CD4-positive, CD25-positive, alpha-beta regulatory T cell (primary cell): ENCODE measurements at regions not wholly inside any gene's neighbourhood (a gene's known extent, or its start where the extent isn't known, plus 50 kb on each side); places are given as distances from the start of the nearest gene placed in this dataset.

Experiments
- ATAC-seq, 2 donors: fragments of 150-1000 bp; cut with Tn5 transposase; one replicate each; pipeline ENCODE4 v1.10.0; 2021; ENCODE audit warnings: low read depth in 2 of 2, moderate number of reproducible peaks in 2 of 2, moderate library complexity in 1 of 2
- DNase-seq, 3 donors: peaks; one replicate each; pipeline versions ENCODE4 v3.0.0 to v3.0.0-alpha.2; 2012 to 2022; ENCODE audit warnings: mixed read lengths in 1 of 3
- H3K27ac ChIP-seq: one replicate; pipeline ENCODE4 v1.7.0; 2013; ENCODE audit warnings: mild to moderate bottlenecking, low read length; ENCODE audit not compliant: insufficient read depth, poor library complexity, severe bottlenecking
- H3K27me3 ChIP-seq: one replicate; pipeline ENCODE4 v1.7.0; 2013; ENCODE audit warnings: low read length; ENCODE audit not compliant: control insufficient read depth, insufficient read depth
- H3K36me3 ChIP-seq: one replicate; pipeline ENCODE4 v1.7.0; 2013; ENCODE audit warnings: mild to moderate bottlenecking, low read length, moderate library complexity; ENCODE audit not compliant: control insufficient read depth, insufficient read depth
- H3K4me1 ChIP-seq: 2 replicates; pipeline ENCODE4 v1.7.0; 2013; ENCODE audit warnings: mild to moderate bottlenecking, low read length; ENCODE audit not compliant: insufficient read depth, control insufficient read depth, poor library complexity, severe bottlenecking
- H3K4me3 ChIP-seq: one replicate; pipeline ENCODE4 v1.7.0; 2013; ENCODE audit warnings: low read depth, mild to moderate bottlenecking, low read length, moderate library complexity
- H3K9me3 ChIP-seq, 2 experiments: 1 replicate in 1 of 2; 2 replicates in 1 of 2; pipeline ENCODE4 v1.7.0; 2013; ENCODE audit warnings: low read length in 2 of 2, mild to moderate bottlenecking in 1 of 2, moderate library complexity in 1 of 2; ENCODE audit not compliant: control insufficient read depth in 2 of 2
- H3K27ac Mint-ChIP-seq, 3 donors: one replicate each; pipeline ENCODE4 v1.8.0; 2020 to 2022; ENCODE audit warnings: mild to moderate bottlenecking in 3 of 3, mixed read lengths in 3 of 3, moderate library complexity in 2 of 3
- H3K27me3 Mint-ChIP-seq: one replicate; pipeline ENCODE4 v1.8.0; 2022; ENCODE audit warnings: mild to moderate bottlenecking, mixed read lengths
- H3K36me3 Mint-ChIP-seq: one replicate; pipeline ENCODE4 v1.8.0; 2020; ENCODE audit warnings: mixed read lengths
- H3K4me1 Mint-ChIP-seq, 4 donors: one replicate each; pipeline ENCODE4 v1.8.0; 2020 to 2022; ENCODE audit warnings: mixed read lengths in 4 of 4, mild to moderate bottlenecking in 1 of 4
- H3K4me3 Mint-ChIP-seq, 4 donors: one replicate each; pipeline ENCODE4 v1.8.0; 2020 to 2022; ENCODE audit warnings: mild to moderate bottlenecking in 4 of 4, mixed read lengths in 4 of 4, moderate library complexity in 3 of 4
- H3K9me3 Mint-ChIP-seq, 7 donors: one replicate each; pipeline ENCODE4 v1.8.0; 2020 to 2022; ENCODE audit warnings: mixed read lengths in 7 of 7, mild to moderate bottlenecking in 3 of 7, moderate library complexity in 2 of 7

DNA sequence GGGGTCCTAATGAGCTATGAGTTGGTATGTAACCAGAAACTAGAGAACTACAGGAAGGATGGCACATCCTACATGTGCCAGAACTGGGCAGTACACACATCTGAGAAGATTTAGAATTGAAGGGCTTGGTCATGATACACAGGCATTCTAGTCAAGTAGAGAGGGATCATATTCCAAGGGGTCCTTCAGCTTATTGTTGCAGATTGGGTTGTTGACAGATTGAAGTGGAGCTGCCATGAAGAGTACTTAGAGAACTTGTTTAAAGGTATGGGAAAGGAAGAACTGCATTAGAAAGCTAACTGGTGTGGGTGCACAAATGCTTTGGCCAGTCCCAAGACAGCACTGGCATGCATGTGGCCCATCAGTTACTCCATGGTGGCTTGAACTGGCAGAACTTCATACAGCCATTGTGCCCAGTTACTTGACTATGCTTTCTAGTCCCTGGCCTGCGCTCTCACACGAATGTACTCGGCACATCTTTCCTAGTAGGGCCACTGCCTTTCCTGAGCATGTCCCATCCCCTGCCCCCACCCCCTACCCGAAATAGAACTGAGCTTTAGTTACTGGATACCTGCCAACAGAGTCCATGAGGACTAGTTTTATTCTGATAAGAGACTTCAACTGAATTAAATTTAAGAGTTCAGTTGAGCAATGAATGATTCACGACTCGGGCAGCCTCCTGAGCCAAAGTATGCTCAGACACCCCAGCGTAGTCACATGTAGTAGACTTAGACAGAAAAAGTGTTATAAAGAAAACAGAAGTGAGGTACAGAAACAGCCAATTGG is 64.0 kb downstream of the CCNG2 start:
- H3K36me3 Mint-ChIP-seq: no peaks in the 10 kb centered on the region

DNA sequence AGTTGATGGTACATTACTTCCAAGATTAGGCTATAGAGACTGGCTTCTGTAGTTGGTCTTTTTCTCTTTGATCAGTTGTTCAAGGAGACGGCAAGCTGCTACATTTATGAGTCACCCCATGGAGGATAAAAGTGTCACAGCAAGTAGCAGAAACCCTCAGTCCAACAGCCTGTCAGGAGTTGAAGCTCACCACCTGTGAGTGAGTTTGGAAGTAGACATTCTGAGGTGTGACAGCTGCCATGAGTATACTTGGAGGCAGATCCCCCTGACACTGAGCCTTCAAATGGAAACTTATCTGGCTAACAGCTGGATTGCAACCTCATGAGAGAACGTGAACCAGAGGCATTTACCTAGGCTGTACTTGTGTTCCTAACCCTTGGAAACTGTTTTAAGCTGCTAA is 68.0 kb downstream of the CCNG2 start:
- DNase-seq: no peak
- H3K4me3 Mint-ChIP-seq: no peak overlapping the region
- H3K9me3 ChIP-seq: no peaks in the 10 kb centered on the region
- H3K27me3 Mint-ChIP-seq: peaks cover 21% of the 10 kb centered on the region
- H3K27ac ChIP-seq: no peak overlapping the region
- no peak overlapping the region for H3K27ac Mint-ChIP-seq
- no peaks in the 10 kb centered on the region for H3K36me3 ChIP-seq
- peaks cover 3% of the 10 kb centered on the region for H3K36me3 Mint-ChIP-seq
- H3K9me3 Mint-ChIP-seq: peaks cover 0 to 19% (median 5%) of the 10 kb centered on the region in 7 donors
- H3K4me1 Mint-ChIP-seq: no peaks in the 10 kb centered on the region
- peaks cover 8% of the 10 kb centered on the region for H3K27me3 ChIP-seq
- no peak overlapping the region for H3K4me3 ChIP-seq
- no peak for ATAC-seq
- no peaks in the 10 kb centered on the region for H3K4me1 ChIP-seq

More for the DNA sequence above, 64.0 kb downstream of the CCNG2 start:
- H3K27me3 Mint-ChIP-seq: peaks cover 18% of the 10 kb centered on the region
- H3K9me3 Mint-ChIP-seq: peaks cover 0 to 4% (median 0%) of the 10 kb centered on the region in 7 donors
- no peaks in the 10 kb centered on the region for H3K9me3 ChIP-seq
- H3K36me3 ChIP-seq: no peaks in the 10 kb centered on the region
- H3K4me3 Mint-ChIP-seq: no peak overlapping the region
- no peak overlapping the region for H3K27ac ChIP-seq
- no peaks in the 10 kb centered on the region for H3K4me1 ChIP-seq
- no peaks in the 10 kb centered on the region for H3K4me1 Mint-ChIP-seq
- ATAC-seq (no peak), DNase-seq (no peak)
- H3K27ac Mint-ChIP-seq: no peak overlapping the region
- H3K4me3 ChIP-seq: no peak overlapping the region
- peaks cover 8% of the 10 kb centered on the region for H3K27me3 ChIP-seq

DNA sequence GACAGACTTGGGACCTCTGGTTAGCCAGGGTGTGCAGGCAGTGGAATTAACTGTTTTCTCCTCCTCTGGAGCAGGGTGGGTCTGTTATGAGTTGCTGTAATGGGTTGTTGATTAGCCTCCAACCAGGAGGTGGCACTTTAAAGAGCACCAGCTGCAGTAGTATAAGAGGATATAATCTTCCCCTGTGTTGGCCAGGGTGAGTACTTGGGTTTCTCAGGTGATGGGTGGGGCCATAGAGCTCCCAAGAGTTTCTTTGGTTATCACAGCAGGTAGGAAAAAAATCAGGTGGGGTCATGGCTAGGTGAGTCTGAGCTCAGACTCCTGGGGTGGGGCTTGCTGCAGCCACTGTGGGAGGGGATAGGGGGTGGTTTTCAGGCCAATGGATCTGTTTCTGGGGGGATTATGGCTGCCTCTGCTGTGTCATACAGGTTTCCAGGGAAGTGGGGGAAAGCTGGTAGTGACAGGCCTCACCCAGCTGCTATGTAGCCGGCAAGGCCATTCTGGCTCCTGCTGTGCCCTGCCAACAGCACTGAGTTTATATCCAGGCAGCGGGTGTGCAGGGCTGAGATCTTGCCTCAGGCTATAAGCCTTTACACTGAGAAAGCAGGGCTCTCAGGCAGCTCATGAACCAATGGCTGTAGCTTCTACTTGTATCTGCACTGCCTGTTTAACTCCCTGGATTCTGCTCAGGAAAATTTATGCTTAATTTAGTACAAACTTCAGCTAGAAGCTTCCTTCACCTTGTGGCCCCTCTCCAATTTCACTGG is 70.1 kb downstream of the CCNG2 start:
- no peaks in the 10 kb centered on the region for H3K9me3 ChIP-seq
- peaks cover 8% of the 10 kb centered on the region for H3K27me3 ChIP-seq
- Mint-ChIP-seq H3K27ac (no peak overlapping the region), H3K9me3 (peaks cover 0 to 19% (median 3%) of the 10 kb centered on the region in 7 donors), H3K4me3 (no peak overlapping the region), H3K27me3 (peaks cover 19% of the 10 kb centered on the region), H3K4me1 (no peaks in the 10 kb centered on the region), H3K36me3 (peaks cover 3% of the 10 kb centered on the region)
- no peak overlapping the region for H3K4me3 ChIP-seq
- no peaks in the 10 kb centered on the region for H3K36me3 ChIP-seq
- no peak for DNase-seq
- no peak for ATAC-seq
- no peaks in the 10 kb centered on the region for H3K4me1 ChIP-seq
- no peak overlapping the region for H3K27ac ChIP-seq

DNA sequence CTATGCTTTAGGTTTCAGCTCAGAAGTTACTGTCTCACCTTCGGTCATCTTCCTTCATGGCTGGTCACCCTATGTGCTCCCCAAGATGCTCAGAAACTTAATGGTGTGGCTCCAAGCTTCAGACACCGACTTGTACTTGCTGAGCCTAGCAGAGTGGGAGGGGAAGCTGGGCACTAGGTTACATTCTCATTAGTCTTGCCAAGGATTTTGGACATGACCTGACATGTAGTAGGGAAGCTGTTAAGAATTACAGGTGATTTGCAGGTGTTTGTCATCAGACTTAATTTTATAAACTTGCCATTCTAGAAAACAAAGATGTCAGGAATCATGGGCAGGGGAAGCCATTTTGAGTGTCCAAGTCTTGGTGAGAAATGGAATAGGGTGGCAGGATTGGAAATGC is 72.4 kb downstream of the CCNG2 start:
- no peak for ATAC-seq
- DNase-seq: no peak
- Histone ChIP-seq H3K4me3 (no peak overlapping the region), H3K27ac (no peak overlapping the region), H3K27me3 (peaks cover 4% of the 10 kb centered on the region), H3K4me1 (no peaks in the 10 kb centered on the region), H3K9me3 (no peaks in the 10 kb centered on the region), H3K36me3 (no peaks in the 10 kb centered on the region)
- Mint-ChIP-seq H3K27ac (no peak overlapping the region), H3K4me3 (no peak overlapping the region), H3K9me3 (peaks cover 0 to 19% (median 1%) of the 10 kb centered on the region in 7 donors), H3K4me1 (no peaks in the 10 kb centered on the region), H3K27me3 (peaks cover 14% of the 10 kb centered on the region), H3K36me3 (peaks cover 3% of the 10 kb centered on the region)

DNA sequence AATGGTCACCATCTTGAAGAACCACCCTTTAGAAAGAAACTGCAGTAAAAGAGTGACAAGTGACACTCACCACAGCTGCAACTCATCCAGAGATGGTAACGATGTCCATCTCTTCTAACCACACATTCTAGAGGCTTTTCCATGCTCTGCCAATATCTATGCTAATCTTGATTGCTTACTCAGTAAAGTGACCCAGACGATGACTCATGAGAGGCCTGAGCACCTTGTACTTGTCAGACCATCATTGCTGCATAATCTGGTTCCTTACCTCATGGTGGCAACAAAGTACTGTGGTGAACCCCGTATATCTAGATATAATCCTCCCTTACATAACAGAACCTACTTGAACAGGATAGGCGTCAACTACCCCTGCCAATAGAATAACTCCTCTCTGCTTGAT is 75.6 kb downstream of the CCNG2 start:
- H3K4me1 Mint-ChIP-seq: no peaks in the 10 kb centered on the region
- H3K27me3 ChIP-seq: peaks cover 6% of the 10 kb centered on the region
- peaks cover 0 to 11% (median 2%) of the 10 kb centered on the region in 7 donors for H3K9me3 Mint-ChIP-seq
- no peaks in the 10 kb centered on the region for H3K27me3 Mint-ChIP-seq
- no peaks in the 10 kb centered on the region for H3K4me1 ChIP-seq
- no peaks in the 10 kb centered on the region for H3K9me3 ChIP-seq
- H3K4me3 ChIP-seq: no peak overlapping the region
- H3K27ac Mint-ChIP-seq: no peak overlapping the region
- ATAC-seq (no peak), DNase-seq (no peak)
- H3K36me3 Mint-ChIP-seq: peaks cover 3% of the 10 kb centered on the region
- H3K4me3 Mint-ChIP-seq: no peak overlapping the region
- H3K36me3 ChIP-seq: no peaks in the 10 kb centered on the region
- no peak overlapping the region for H3K27ac ChIP-seq

DNA sequence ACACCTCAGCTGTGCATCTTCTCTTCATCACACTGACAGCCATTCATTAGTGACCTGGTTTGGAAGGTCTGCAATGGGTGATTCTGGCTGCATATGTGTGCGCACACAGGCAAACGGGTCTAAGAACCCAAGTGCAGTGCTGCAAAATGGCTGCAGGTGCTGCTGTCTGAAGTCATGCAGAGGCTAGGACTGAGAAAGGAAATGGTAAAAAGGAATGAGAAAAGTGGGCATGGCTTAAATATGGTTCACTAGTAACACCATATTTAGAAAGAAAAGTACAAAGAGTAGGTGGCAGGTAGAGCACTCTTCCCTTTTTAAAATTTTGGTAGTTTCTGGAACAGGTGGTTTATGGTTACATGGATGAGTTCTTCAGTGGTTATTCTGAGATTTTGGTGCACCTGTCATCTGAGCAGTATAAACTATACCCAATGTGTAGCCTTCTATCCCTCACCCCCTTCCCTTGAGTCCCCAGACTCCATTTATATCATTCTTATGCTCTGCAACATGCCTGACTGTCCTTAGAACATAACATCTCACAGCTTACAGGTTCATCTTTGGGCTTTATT is 78.4 kb downstream of the CCNG2 start:
- no peaks in the 10 kb centered on the region for H3K4me1 ChIP-seq
- H3K4me3 ChIP-seq: no peak overlapping the region
- H3K9me3 ChIP-seq: no peaks in the 10 kb centered on the region
- DNase-seq: peak in 1 of 3 donors; percentile 7
- peaks cover 0 to 2% (median 0%) of the 10 kb centered on the region in 7 donors for H3K9me3 Mint-ChIP-seq
- peaks cover 0 to under 1% (median 0%) of the 10 kb centered on the region in 4 donors for H3K4me1 Mint-ChIP-seq
- no peak overlapping the region for H3K27ac Mint-ChIP-seq
- H3K27me3 Mint-ChIP-seq: peaks cover 1% of the 10 kb centered on the region
- H3K27ac ChIP-seq: no peak overlapping the region
- H3K36me3 ChIP-seq: no peaks in the 10 kb centered on the region
- no peak overlapping the region for H3K4me3 Mint-ChIP-seq
- no peaks in the 10 kb centered on the region for H3K36me3 Mint-ChIP-seq
- no peak for ATAC-seq
- H3K27me3 ChIP-seq: peaks cover 11% of the 10 kb centered on the region

DNA sequence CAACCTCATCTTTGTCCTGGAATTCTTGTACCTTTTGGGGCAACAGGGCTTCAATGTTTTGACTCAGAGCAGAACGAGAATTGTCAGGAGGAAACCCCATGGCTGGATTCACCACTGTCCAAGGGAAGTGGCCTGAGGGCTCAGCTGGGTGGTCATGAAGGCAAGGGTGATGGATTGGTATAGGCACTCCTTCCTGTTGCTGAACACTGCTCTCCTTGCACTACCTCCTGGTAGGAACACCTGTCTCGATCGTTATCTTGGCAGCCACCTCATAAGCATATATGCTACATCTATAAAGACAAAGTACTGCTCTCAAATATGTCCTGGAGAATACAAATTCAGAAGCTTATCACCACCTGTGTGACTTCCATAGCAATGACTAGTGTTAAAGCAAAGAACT is 79.8 kb downstream of the CCNG2 start:
- ATAC-seq (no peak), DNase-seq (no peak)
- no peaks in the 10 kb centered on the region for H3K36me3 ChIP-seq
- no peaks in the 10 kb centered on the region for H3K9me3 ChIP-seq
- Mint-ChIP-seq H3K27ac (no peak overlapping the region), H3K9me3 (peaks cover 0 to 2% (median 0%) of the 10 kb centered on the region in 7 donors), H3K36me3 (no peaks in the 10 kb centered on the region), H3K4me3 (no peak overlapping the region), H3K27me3 (peaks cover 5% of the 10 kb centered on the region), H3K4me1 (peaks cover 0 to 2% (median 0%) of the 10 kb centered on the region in 4 donors)
- H3K4me3 ChIP-seq: no peak overlapping the region
- H3K27me3 ChIP-seq: peaks cover 11% of the 10 kb centered on the region
- no peak overlapping the region for H3K27ac ChIP-seq
- H3K4me1 ChIP-seq: no peaks in the 10 kb centered on the region
